GM10266 (cell line): ENCODE measurements at regions not wholly inside any gene's neighbourhood (a gene's known extent, or its start where the extent isn't known, plus 50 kb on each side); places are given as distances from the start of the nearest gene placed in this dataset.

ENCODE experiments used
- DNase-seq: peaks from one replicate; pipeline ENCODE4 v3.0.0; 2012; ENCODE audit errors: extremely low spot score
- TF ChIP-seq, protein P1 (sequence below): IDR thresholded peaks from 2 replicates; pipeline ENCODE4 v1.5.1; 2012; ENCODE audit warnings: mild to moderate bottlenecking, low read depth; ENCODE audit not compliant: control insufficient read depth, insufficient read depth; ENCODE audit errors: missing control alignments

GRCh38 chr6:40693768-40694167 is 106.6 kb upstream of the LRFN2 start:
- no peak for DNase-seq
- TF ChIP-seq, protein P1, sequence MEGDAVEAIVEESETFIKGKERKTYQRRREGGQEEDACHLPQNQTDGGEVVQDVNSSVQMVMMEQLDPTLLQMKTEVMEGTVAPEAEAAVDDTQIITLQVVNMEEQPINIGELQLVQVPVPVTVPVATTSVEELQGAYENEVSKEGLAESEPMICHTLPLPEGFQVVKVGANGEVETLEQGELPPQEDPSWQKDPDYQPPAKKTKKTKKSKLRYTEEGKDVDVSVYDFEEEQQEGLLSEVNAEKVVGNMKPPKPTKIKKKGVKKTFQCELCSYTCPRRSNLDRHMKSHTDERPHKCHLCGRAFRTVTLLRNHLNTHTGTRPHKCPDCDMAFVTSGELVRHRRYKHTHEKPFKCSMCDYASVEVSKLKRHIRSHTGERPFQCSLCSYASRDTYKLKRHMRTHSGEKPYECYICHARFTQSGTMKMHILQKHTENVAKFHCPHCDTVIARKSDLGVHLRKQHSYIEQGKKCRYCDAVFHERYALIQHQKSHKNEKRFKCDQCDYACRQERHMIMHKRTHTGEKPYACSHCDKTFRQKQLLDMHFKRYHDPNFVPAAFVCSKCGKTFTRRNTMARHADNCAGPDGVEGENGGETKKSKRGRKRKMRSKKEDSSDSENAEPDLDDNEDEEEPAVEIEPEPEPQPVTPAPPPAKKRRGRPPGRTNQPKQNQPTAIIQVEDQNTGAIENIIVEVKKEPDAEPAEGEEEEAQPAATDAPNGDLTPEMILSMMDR, result no peak

DNA sequence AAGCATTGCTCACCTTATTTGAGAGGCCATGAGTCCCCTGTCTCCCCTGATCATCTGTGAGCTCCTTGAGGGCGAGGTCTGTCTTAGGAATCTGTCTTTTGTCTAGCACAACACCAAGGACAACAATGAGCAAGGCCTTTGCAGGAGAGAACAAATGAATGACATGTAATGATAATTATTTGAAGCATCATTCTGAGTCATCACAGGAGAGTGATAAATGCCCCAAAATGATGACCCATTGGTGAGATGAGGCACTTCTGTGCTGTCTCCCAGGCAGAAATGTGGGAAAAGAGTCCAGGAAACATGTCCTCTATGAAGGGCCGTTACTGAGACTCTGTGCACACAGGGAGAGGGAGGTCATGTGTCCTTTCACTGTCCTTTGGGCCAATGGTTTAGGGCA is 105.2 kb upstream of the LRFN2 start:
- TF ChIP-seq, protein P1, result no peak
- DNase-seq, result no peak

GRCh38 chr6:40689185-40689584 is 102.0 kb upstream of the LRFN2 start:
- DNase-seq, result no peak
- TF ChIP-seq, protein P1, result no peak

DNA sequence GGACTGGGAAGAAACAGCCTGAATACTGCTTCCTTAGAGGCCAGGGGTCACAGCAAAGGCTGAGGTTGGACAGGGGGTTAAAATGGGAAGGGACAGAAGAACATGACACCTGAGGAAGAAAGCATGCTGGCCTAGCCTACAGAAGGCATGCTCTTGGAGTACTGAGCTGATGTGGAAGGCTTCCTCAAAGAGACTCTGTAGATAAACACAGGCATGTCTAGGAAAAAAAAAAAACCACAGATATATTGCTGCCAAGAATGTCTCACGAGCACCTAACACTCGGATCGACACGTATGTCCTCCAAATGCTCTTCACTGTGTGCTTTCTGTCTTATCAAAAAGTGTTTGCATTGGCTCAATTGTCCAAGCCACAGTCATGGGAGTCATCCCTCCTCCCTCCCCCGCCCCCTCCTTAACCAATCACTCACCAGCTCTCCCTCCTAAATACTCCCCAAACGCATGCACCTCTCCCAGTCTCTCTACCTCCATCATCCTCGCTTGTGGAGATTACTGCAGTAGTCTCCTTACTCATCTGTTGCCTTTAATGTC is 101.1 kb upstream of the LRFN2 start:
- TF ChIP-seq, protein P1, result no peak
- DNase-seq, result no peak

DNA sequence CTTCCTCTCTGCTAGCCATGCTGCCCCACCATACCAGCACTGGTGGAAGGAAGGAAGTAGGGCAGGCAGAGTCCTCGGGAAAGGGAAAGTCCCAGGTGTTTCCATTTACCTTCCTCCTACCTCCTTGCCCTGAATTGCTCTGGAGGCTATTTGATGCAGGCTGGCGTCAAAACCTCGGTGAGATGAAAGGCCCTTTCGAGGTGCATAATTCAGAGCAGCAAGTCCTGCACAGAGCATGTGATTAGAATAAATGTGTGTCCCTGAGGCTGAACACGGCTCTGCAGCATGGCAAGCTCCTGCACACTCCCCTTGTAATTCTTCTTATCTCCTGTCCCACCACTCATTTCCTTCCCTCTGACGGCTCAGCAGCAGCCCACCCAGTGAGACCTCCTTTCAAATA is 98.7 kb upstream of the LRFN2 start:
- DNase-seq, result no peak
- TF ChIP-seq, protein P1, result no peak

GRCh38 chr6:40681622-40682021 is 94.5 kb upstream of the LRFN2 start:
- TF ChIP-seq, protein P1, result no peak
- no peak for DNase-seq

DNA sequence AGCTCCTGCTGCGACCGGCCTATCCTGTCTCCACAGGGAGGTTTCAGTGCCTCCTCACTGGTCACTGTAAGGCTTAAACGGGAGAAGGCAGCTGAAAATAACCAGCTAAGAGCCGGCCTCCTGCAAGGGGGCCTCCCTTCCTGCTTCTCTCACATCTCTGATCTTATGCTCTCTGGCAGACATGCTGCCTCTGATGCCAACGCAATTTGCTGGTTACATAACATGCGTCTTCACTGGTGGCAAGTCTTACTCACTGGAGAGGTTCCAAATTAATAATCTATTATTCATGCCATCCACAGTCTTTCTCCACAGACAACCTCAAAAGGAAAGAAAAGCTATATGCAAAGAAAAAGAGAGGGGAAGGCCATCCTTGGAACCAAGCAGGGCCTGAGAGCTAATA is 91.8 kb upstream of the LRFN2 start:
- DNase-seq, result no peak
- TF ChIP-seq, protein P1, result no peak
